ENCODE measurements at regions not wholly inside any gene's neighbourhood (a gene's known extent, or its start where the extent isn't known, plus 50 kb on each side); places are given as distances from the start of the nearest gene placed in this dataset.

DNA sequence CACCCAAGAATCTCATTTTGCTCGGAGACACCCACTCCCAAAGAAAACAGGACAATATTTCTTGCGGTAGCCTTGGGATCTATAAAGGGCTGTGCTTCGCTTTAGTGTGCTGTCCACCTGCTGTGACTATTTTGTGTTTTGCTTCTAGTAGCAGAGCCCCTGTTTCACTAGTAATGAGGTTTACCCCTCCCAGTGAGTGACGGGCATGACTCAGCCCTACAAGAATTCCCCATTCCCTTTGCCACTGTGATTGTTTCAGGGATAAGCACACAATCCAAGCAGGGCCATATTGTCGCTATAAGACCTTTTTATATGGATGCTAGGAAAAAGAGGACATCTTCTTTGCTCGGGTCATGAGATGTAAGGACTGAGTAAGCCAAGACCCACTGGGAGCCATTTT is 62.5 kb upstream of the FOXB1 start:
- DNase-seq (ENCODE audit: low read depth, low spot score), result no peak
- H3K4me3 ChIP-seq (ENCODE audit: low read depth, low read length), result no peak overlapping the region
- TF ChIP-seq, protein P1, sequence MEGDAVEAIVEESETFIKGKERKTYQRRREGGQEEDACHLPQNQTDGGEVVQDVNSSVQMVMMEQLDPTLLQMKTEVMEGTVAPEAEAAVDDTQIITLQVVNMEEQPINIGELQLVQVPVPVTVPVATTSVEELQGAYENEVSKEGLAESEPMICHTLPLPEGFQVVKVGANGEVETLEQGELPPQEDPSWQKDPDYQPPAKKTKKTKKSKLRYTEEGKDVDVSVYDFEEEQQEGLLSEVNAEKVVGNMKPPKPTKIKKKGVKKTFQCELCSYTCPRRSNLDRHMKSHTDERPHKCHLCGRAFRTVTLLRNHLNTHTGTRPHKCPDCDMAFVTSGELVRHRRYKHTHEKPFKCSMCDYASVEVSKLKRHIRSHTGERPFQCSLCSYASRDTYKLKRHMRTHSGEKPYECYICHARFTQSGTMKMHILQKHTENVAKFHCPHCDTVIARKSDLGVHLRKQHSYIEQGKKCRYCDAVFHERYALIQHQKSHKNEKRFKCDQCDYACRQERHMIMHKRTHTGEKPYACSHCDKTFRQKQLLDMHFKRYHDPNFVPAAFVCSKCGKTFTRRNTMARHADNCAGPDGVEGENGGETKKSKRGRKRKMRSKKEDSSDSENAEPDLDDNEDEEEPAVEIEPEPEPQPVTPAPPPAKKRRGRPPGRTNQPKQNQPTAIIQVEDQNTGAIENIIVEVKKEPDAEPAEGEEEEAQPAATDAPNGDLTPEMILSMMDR (IDR thresholded peaks at IDR 0.05; ENCODE audit: insufficient read depth, low read length, missing control alignments), result no peak
- CTCF ChIA-PET, result no interaction called here
- POLR2A ChIA-PET, result no interaction called here

DNA sequence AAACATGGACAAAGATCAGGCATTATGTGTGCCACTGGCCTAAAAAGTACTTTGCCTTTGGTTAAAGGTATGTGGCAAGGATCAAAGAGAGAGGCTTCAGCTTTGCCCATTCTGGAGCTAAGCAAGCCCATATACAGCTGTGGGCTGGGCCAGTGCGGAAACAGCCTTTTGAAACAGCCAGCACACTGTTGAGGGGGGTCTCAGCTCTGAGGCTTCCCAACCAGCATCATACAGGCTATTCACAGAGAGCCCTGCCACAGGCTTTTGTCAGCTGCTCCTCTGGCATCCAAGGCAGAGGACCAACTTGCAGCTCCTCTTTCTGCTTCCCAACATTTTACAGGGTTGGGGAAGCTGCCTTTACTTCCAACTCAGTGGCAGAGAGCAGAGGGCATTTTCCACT is 63.2 kb upstream of the FOXB1 start:
- no peak overlapping the region for H3K4me3 ChIP-seq (ENCODE audit: low read depth, low read length)
- ChIA-PET POLR2A (no interaction called here), CTCF (no interaction called here)
- TF ChIP-seq, protein P1 (IDR thresholded peaks at IDR 0.05; ENCODE audit: insufficient read depth, low read length, missing control alignments), result no peak
- no peak for DNase-seq (ENCODE audit: low read depth, low spot score)

DNA sequence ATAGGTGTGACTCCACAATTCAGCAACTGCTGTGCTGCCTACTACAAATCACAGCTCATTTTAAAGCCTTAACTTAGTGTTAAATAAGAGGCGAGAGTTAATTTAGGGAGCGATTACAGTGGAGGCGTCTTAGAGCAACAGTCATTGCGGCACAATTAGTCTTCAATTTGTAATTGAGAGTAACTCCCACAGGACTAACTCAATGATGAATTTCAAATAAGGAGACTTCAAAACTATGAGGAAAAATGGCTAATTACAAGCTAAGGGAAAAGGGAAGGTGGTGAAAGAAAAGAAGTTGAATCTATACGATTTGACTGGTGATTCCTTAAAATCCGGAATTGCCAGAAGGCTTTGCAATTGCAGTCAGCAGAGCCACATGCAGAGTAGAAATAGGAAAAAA is 63.7 kb upstream of the FOXB1 start:
- ChIA-PET CTCF (no interaction called here), POLR2A (no interaction called here)
- TF ChIP-seq, protein P1 (IDR thresholded peaks at IDR 0.05; ENCODE audit: insufficient read depth, low read length, missing control alignments), result no peak
- DNase-seq (ENCODE audit: low read depth, low spot score), result no peak
- no peak overlapping the region for H3K4me3 ChIP-seq (ENCODE audit: low read depth, low read length)

DNA sequence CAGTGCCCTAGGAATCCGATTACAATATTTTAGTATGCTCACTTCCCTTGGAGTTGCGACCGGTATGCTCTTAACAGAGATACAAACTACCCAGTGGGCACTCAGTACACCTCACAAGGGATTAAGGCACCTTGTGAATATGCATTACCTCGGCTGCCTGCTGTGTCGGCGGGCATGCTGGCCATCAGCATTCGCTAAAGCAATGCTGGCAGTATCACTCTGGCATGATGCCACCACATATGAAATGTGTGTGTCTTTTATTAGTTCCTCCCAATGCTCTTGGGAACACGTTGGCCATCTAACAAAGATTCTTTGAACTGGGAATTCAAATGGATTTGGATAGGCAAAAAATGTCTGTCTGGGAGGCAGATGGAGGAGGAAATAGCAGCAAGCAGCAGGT is 67.4 kb upstream of the FOXB1 start:
- TF ChIP-seq, protein P1 (IDR thresholded peaks at IDR 0.05; ENCODE audit: insufficient read depth, low read length, missing control alignments), result no peak
- H3K4me3 ChIP-seq (ENCODE audit: low read depth, low read length), result no peak overlapping the region
- DNase-seq (ENCODE audit: low read depth, low spot score), result no peak
- ChIA-PET CTCF (no interaction called here), POLR2A (no interaction called here)

DNA sequence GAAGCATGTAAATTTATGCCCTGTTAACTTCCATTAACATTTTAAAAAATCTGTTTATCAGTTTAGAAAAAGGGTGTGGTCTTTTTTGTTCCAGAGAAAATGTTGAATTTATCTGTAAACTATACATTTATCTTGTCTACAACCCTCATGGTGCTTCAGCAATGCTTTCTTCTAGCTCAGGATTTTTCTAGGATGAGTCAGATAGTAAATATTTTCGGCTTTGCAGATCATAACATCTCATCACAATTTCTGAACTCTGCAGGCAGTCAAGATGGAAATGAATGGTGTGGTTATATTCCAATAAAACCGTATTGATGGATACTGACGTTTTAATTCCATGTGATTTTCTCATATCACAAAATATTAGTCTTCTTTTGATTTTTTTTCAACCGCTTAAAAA is 70.5 kb upstream of the FOXB1 start:
- ChIA-PET CTCF (no interaction called here), POLR2A (no interaction called here)

DNA sequence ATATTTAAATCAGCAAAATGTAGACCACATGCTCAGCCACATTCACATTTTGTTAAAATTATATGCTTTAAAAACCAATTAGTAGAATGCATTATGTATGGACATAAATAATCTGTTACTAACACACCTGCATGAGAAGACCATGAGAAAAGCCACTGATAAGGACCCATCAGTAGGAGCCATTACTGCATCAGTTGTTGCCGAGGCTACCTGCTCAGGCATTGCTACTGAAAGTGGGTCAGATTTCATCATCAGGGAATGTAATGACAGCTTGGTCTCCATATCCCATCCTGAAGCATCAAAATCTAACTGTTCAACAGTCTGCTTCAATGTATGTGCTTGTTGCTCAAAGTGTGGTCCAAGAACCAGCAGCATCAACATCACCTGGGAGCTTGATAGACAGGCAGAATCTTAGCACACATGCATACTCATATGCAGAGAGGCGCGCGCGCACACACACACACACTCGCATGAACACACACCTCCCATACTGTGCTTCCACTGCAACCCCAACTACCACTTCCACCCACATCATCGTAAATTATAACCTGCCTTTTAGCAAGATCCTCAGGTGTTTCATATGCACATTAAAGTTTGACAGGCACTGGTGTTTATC is 72.4 kb upstream of the FOXB1 start:
- CTCF ChIA-PET, result no interaction called here
- TF ChIP-seq, protein P1 (IDR thresholded peaks at IDR 0.05; ENCODE audit: insufficient read depth, low read length, missing control alignments), result no peak
- POLR2A ChIA-PET, result no interaction called here
- no peak for DNase-seq (ENCODE audit: low read depth, low spot score)
- no peak overlapping the region for H3K4me3 ChIP-seq (ENCODE audit: low read depth, low read length)

More for the DNA sequence above, 70.5 kb upstream of the FOXB1 start:
- TF ChIP-seq, protein P1 (IDR thresholded peaks at IDR 0.05; ENCODE audit: insufficient read depth, low read length, missing control alignments), result no peak
- H3K4me3 ChIP-seq (ENCODE audit: low read depth, low read length), result no peak overlapping the region
- no peak for DNase-seq (ENCODE audit: low read depth, low spot score)
